CD4-positive, alpha-beta T cell (primary cell): ENCODE measurements at regions not wholly inside any gene's neighbourhood (a gene's known extent, or its start where the extent isn't known, plus 50 kb on each side); places are given as distances from the start of the nearest gene placed in this dataset.

Experiments
- ATAC-seq: fragments of 200-7000 bp; cut with Tn5 transposase; one replicate; pipeline ENCODE4 v1.10.0; 2022; ENCODE audit warnings: mild to moderate bottlenecking; ENCODE audit not compliant: poor library complexity
- CTCF ChIA-PET: fragments of 350-600 bp; sonication (Branson Sonifier 250); formaldehyde crosslinking; loops from one replicate; lab custom pipeline; 2021; ENCODE audit warnings: antibody characterized with exemption, inconsistent platforms; lab: Charles Lee
- POLR2A ChIA-PET: fragments of 350-600 bp; sonication (Branson Sonifier 250); formaldehyde crosslinking; loops from one replicate; lab custom pipeline; 2021; ENCODE audit warnings: antibody characterized with exemption, inconsistent platforms; lab: Charles Lee
- DNase-seq, 14 experiments: peaks; one replicate each; pipeline ENCODE4 v3.0.0-alpha.2; 2013 to 2020; ENCODE audit warnings: mixed read lengths in 2 of 14
- H3K27ac ChIP-seq, 2 donors: one replicate each; pipeline versions ENCODE4 v1.5.1 to v1.7.0; 2013; ENCODE audit warnings: low read length in 2 of 2, low read depth in 1 of 2, mild to moderate bottlenecking in 1 of 2
- H3K27me3 ChIP-seq, 2 experiments: 1 replicate in 1 of 2; 2 replicates in 1 of 2; pipeline versions ENCODE4 v1.6.1 to v1.7.0; 2013; ENCODE audit warnings: low read length in 2 of 2, control low read depth in 1 of 2, mild to moderate bottlenecking in 1 of 2, moderate library complexity in 1 of 2; ENCODE audit not compliant: insufficient read depth in 2 of 2, control insufficient read depth in 1 of 2
- H3K36me3 ChIP-seq: one replicate; pipeline ENCODE4 v1.6.1; 2013; ENCODE audit warnings: low read length, control low read depth; ENCODE audit not compliant: insufficient read depth
- H3K4me1 ChIP-seq: one replicate; pipeline ENCODE4 v1.6.1; 2013; ENCODE audit warnings: low read length, control low read depth; ENCODE audit not compliant: insufficient read depth
- H3K4me3 ChIP-seq: one replicate; pipeline ENCODE4 v1.5.1; 2013; ENCODE audit warnings: mild to moderate bottlenecking, low read length, moderate library complexity
- H3K9me3 ChIP-seq, 2 experiments: 1 replicate in 1 of 2; 2 replicates in 1 of 2; pipeline versions ENCODE4 v1.6.1 to v1.7.0; 2013; ENCODE audit warnings: low read length in 2 of 2, mild to moderate bottlenecking in 2 of 2, control low read depth in 1 of 2, moderate library complexity in 1 of 2; ENCODE audit not compliant: control insufficient read depth in 1 of 2, insufficient read depth in 1 of 2
- H3K27ac Mint-ChIP-seq: one replicate; pipeline ENCODE4 v1.8.0; 2020; ENCODE audit warnings: mixed read lengths
- H3K27me3 Mint-ChIP-seq: one replicate; pipeline ENCODE4 v1.8.0; 2021; ENCODE audit warnings: mixed read lengths
- H3K36me3 Mint-ChIP-seq: one replicate; pipeline ENCODE4 v1.8.0; 2021; ENCODE audit warnings: low read depth, mixed read lengths
- H3K4me1 Mint-ChIP-seq: one replicate; pipeline ENCODE4 v1.8.0; 2021; ENCODE audit warnings: low read depth, mixed read lengths
- H3K4me3 Mint-ChIP-seq: one replicate; pipeline ENCODE4 v1.8.0; 2020; ENCODE audit warnings: mild to moderate bottlenecking, mixed read lengths
- H3K9me3 Mint-ChIP-seq: one replicate; pipeline ENCODE4 v1.8.0; 2020; ENCODE audit warnings: mixed read lengths
- CTCF ChIP-seq: fragments of 200-600 bp; IDR thresholded peaks from one replicate; pipeline ENCODE4 v1.8.0; 2022; ENCODE audit warnings: antibody characterized with exemption, mild to moderate bottlenecking
- intact Hi-C, 2 experiments: fragments of 100-400 bp; cut with DNase I in 1 of 2; cut with micrococcal nuclease in 1 of 2; formaldehyde crosslinking; loops; one replicate each; pipeline versions ENCODE4 v1.15.1 to v1.9.0; 2023 to 2025; cut with DNase I, micrococcal nuclease

- Mint-ChIP-seq H3K9me3 (no peaks in the 10 kb centered on the region), H3K36me3 (no peaks in the 10 kb centered on the region), H3K4me1 (peaks cover 18% of the 10 kb centered on the region), H3K4me3 (no peak overlapping the region), H3K27me3 (no peaks in the 10 kb centered on the region), H3K27ac (no peak overlapping the region)
- no peak overlapping the region for H3K4me3 ChIP-seq
- TF ChIP-seq CTCF, result no peak
- H3K4me1 ChIP-seq, result no peaks in the 10 kb centered on the region
- H3K27me3 ChIP-seq, result no peaks in the 10 kb centered on the region
- CTCF ChIA-PET, result no interaction called here
- no peaks in the 10 kb centered on the region for H3K36me3 ChIP-seq
- POLR2A ChIA-PET, result interaction anchor here (0.6 kb wide), 2 partner anchors 29 to 789 kb away, joined by 3 to 5 read pairs; no protein-coding TSS in a partner anchor
- DNase-seq (no peak), ATAC-seq (no peak)
- no peak overlapping the region for H3K27ac ChIP-seq
- intact Hi-C loops, result no loop called here
- no peaks in the 10 kb centered on the region for H3K9me3 ChIP-seq
Observed at GRCh38 chr13:22130254-22130653, 459.4 kb downstream of the FGF9 start.

GRCh38 chr13:22134261-22134660, 463.4 kb downstream of the FGF9 start:
- H3K4me1 Mint-ChIP-seq, result peaks cover 9% of the 10 kb centered on the region
- Histone ChIP-seq H3K4me1 (peaks cover 8% of the 10 kb centered on the region), H3K4me3 (no peak overlapping the region), H3K36me3 (no peaks in the 10 kb centered on the region), H3K27me3 (no peaks in the 10 kb centered on the region), H3K9me3 (no peaks in the 10 kb centered on the region), H3K27ac (no peak overlapping the region)
- DNase-seq, result no peak
- intact Hi-C loops, result no loop called here
- H3K27me3 Mint-ChIP-seq, result no peaks in the 10 kb centered on the region
- H3K27ac Mint-ChIP-seq, result no peak overlapping the region
- no peaks in the 10 kb centered on the region for H3K36me3 Mint-ChIP-seq
- no peak for ATAC-seq
- CTCF ChIA-PET, result no interaction called here
- no peak overlapping the region for H3K4me3 Mint-ChIP-seq
- H3K9me3 Mint-ChIP-seq, result no peaks in the 10 kb centered on the region
- POLR2A ChIA-PET, result no interaction called here
- TF ChIP-seq CTCF, result no peak

GRCh38 chr13:22135446-22135845, 464.6 kb downstream of the FGF9 start:
- no peaks in the 10 kb centered on the region for H3K27me3 ChIP-seq
- peaks cover 9% of the 10 kb centered on the region for H3K4me1 Mint-ChIP-seq
- H3K4me1 ChIP-seq, result peaks cover 8% of the 10 kb centered on the region
- ChIA-PET POLR2A (no interaction called here), CTCF (no interaction called here)
- H3K4me3 Mint-ChIP-seq, result no peak overlapping the region
- intact Hi-C loops, result no loop called here
- no peaks in the 10 kb centered on the region for H3K27me3 Mint-ChIP-seq
- ATAC-seq (no peak), DNase-seq (no peak)
- H3K9me3 ChIP-seq, result no peaks in the 10 kb centered on the region
- no peak for TF ChIP-seq CTCF
- H3K36me3 Mint-ChIP-seq, result no peaks in the 10 kb centered on the region
- H3K9me3 Mint-ChIP-seq, result no peaks in the 10 kb centered on the region
- H3K36me3 ChIP-seq, result no peaks in the 10 kb centered on the region
- H3K27ac ChIP-seq, result no peak overlapping the region
- H3K4me3 ChIP-seq, result no peak overlapping the region
- no peak overlapping the region for H3K27ac Mint-ChIP-seq
